Activated CD4-positive, alpha-beta T cell treated with anti-CD3 and anti-CD28 coated beads, Interleukin-2, amount 50 U/mL, for 4 hours (primary cell): ENCODE measurements at regions not wholly inside any gene's neighbourhood (a gene's known extent, or its start where the extent isn't known, plus 50 kb on each side); places are given as distances from the start of the nearest gene placed in this dataset.

Experiments used
- DNase-seq, 2 experiments: peaks; one replicate each; pipeline ENCODE4 v3.0.0-alpha.2; 2020

- DNase-seq, result no peak
These were observed 539.1 kb downstream of the LRFN5 start for GRCh38 chr14:42145766-42146165.

- no peak for DNase-seq
These were observed 536.4 kb downstream of the LRFN5 start for GRCh38 chr14:42143114-42143513.

DNA sequence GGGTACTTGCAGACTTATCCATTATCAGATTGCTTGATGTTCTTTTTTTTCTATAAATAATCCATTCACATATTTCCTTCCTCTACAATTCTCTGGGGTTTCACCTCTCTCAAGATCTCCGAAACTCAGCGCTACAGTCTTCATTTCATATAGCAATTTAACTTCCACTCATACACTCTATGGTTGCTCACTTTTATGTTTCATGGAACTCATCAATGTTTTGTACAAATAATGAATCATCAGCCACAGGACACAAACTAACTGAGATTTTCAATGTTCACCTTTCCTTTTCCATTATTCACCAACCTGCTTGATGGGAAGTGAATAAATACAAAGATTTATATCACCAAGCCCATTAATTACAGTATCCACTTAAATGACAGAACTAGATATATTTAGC is 534.7 kb downstream of the LRFN5 start:
- no peak for DNase-seq

DNA sequence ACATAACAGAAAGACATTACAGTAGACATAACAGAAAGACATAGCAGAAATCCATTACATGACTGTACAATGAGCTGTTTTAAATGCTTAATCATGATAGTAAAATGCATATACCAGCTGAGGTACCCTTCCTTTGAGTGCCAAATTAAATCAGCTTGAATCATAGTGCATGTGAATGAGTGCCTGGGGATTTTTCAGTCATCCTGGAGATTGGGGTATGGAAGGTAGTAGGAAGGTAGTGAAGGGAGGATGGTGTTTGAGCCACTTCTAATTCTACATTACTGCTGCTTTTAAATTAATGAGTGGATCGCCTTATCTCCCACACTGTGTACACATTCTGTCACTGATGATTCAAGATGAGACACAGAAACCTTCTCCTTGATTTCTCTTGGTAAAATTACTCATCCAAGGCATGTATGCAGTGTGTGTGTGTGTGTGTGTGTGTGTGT is 534.2 kb downstream of the LRFN5 start:
- DNase-seq, result no peak

GRCh38 chr14:42140001-42140400 is 533.3 kb downstream of the LRFN5 start:
- no peak for DNase-seq

- DNase-seq, result no peak
These were observed 531.7 kb downstream of the LRFN5 start for GRCh38 chr14:42138406-42138805.

DNA sequence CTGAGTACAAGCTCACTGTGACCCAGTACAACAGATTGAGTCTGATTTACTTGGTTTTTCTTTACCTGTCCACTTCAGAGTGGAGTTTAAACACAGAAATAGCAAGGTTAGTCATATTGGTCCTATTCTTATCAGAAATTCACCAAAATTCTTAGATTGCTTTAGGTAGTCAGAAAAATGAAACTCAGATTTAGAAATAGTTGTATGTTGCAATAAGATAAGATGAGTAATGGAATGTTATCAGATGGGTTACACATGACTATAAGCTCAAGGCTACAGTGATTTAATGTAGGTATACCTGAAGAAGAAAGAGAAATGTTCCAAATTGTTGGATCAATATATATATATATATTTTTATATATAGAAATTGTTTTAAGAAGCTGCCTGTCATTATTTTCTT is 524.1 kb downstream of the LRFN5 start:
- DNase-seq, result no peak

DNA sequence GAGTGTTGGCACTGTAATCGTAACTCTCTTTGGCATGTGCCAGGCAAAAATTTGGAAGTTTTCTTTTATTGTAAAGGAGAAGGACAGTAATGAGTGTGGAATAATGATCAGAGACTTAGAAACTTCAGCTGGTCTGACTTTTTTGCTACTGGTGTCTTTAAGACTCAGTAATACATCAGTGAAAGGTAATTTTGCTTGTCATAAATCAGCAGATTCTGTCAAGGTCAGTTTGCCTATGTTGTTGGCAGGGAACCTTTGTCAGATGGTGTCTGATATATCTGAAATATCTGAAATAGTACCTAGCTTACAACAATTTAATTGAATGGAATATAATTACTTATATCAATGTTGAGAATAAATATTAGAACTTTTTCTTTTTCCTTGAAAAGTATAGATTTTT is 516.9 kb downstream of the LRFN5 start:
- DNase-seq, result no peak

- no peak for DNase-seq
These were observed 506.8 kb downstream of the LRFN5 start for GRCh38 chr14:42113358-42114069.

- no peak for DNase-seq
These were observed 505.4 kb downstream of the LRFN5 start for GRCh38 chr14:42112108-42112507.

- DNase-seq, result no peak
These were observed 504.7 kb downstream of the LRFN5 start for GRCh38 chr14:42111355-42111754.

DNA sequence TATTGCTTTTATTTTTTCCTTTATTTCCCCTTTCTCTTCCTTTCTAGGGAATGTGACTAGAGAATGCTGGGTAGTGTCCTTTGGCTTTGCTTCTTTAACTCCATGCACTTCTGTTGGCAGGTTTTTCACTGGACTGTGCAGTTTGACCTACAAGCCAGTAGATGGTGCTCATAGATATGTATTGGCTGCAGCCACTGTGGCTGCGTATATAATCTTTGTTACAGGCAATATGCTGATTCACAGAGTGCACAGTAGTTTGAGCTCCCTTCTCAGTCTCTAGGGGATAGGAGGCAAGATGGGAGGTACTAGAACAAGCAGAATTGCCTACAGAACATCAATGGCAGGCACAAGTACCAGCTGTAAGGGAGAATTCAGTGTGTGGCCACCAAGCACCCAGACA is 503.5 kb downstream of the LRFN5 start:
- DNase-seq, result no peak

DNA sequence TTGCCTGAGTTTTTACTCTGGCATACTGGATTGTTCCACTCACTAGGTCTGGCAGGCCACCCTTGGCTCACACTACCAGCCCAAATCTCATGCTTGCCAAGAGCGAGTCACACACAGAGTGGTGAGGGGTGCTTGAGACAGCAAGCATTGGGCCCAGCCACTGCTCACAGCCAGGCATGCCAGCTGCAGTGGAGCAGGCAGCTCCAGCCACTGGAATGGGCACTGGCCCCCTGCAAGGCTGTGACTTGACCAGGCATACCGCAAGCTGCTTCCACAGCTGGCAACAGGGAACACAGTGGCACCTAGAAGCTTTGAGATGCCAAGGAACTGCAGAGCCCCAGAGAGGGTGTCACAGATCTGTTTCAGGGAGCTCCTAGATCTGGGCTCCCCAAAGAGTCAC is 488.5 kb downstream of the LRFN5 start:
- DNase-seq, result no peak

GRCh38 chr14:42090122-42090521 is 483.4 kb downstream of the LRFN5 start:
- DNase-seq, result no peak

DNA sequence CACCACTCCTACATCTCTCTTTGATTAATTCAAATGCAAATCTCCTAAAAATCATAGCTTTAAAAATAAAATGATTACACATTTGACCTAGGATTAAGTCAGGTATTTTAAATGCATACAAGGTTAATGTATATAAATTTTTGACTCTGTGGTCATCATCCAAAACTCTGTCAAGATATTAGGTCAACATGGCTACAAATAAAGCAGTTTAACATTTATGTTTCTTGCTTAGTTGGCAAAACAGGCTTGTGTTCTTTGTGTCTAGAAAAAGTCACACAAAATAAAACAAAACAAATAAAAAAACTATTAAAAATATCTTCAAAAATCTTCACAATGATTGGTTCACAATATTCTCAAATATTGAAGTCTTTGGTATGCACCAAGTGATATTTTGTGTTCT is 473.2 kb downstream of the LRFN5 start:
- no peak for DNase-seq

- DNase-seq, result no peak
These were observed 471.7 kb downstream of the LRFN5 start for GRCh38 chr14:42078345-42078744.

DNA sequence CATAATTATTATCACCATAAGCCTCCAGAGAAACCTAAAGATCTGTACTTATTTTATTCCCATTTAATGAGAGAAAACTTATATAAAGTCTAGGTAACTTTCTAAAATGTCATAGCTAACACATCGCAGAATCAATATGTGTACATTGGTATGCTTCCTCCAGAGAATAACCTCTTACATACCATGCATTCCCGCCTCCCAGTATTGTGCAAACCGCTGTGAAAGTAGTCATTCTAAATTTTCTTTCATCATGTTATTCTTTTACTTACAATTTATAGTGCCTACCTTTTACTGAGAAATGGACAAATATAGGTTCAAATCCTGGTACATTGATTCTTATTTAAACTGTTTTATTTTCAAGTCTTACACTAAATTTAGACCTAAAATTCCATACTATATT is 463.4 kb downstream of the LRFN5 start:
- no peak for DNase-seq

- no peak for DNase-seq
These were observed 450.4 kb downstream of the LRFN5 start for GRCh38 chr14:42057111-42057510.

DNA sequence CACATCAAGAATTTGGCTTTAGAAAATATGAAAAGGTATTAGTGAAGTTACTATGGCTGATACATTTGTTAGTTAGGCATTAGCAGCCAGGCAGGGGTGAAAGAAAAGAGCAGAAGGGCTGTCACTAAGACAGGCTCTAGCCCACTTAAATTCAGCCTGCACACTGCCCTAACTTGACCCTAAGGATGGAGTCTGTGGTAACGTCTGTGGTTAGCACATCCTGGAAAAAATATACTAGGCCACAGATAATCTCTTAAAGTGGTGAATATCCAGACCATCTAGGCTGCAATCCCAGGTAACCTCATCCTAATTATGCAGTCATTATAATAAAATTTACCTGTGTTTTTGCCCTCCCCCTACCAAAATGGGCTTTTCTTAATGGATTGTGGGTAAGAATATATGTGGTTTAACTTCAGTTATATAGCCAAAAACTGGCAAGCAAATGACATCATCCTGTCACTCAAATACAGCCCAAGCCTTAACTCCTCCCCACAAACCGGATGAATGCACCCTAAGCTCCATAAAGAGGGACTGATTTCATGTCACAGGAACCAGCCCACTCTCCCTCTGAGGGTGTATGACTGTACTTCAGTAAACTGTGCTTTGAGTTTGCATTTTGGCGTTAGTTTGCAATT is 440.9 kb downstream of the LRFN5 start:
- no peak for DNase-seq

GRCh38 chr14:42045383-42045782 is 438.7 kb downstream of the LRFN5 start:
- DNase-seq, result no peak

DNA sequence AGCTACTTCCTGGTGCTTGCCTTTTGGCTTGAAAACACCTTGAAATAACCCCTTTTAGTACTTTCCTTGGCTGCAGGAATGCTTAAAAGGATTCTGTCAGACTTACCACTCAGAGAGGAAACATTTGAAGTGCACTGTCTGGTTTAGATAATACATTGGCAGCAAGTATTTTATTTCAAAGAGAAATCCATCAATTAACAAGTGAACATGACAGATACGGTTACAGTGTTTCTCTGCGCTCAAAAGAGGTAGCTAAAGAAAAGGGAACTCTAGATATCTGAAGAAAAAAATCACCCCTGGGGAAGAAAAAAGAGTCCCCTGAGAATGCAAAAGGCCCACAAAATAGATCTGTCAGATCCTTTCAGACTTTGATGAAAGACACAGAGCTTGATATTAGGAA is 421.9 kb downstream of the LRFN5 start:
- DNase-seq, result no peak

GRCh38 chr14:42027271-42027670 is 420.6 kb downstream of the LRFN5 start:
- DNase-seq, result no peak

DNA sequence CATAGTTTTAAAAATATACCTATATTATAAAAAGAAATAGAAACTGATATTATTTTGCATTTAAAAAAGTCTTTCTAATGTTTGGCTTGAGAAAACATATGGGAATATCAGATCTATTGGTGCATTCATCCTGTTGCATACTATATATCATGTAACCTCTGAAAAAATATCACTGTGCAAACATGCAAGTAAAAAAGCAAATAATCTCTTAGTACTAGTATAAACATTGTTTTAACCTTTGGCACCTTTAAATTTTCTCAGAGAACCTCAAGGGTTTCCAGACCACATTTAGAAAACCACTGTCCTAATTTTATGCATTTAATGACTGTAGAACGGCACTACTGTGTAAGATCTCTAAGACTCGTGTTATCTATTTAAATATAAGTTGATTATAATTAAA is 416.8 kb downstream of the LRFN5 start:
- DNase-seq, result no peak

DNA sequence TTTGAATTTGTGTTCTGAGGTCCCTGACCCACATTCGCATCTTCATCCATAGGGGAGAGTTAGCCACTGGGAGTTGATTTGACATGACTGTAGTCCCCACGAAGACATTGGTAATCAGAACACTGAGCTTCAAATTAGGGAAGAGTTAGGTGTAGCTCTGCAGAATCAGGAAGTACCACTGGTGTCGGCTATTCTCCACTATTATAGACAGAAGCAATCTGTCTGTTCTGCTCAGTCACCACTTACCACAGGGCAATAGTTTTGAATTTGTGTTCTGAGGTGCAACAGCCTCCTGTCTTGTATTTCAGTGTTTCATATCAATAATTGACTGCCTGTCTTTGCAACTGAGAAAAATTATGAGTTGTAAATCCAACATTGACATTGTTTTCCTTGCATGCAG is 407.6 kb downstream of the LRFN5 start:
- no peak for DNase-seq

DNA sequence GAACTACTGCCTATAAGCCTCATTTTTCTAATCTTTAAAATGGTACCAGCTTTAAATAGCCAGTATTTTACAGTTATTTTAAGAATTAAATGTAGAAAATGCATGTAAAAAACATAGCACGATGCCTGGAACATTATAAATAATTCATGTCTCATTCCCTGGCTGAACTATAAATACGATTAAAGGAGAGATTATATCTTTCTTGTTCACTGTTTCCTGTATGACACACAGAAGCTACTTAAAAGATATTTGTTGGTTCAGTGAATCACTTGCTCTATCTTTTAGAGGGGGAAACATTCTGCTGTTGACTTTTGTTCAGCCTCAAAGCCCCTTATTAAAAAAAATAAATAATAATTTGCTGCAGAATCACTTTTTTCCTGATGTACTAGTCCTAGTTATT is 406.9 kb downstream of the LRFN5 start:
- DNase-seq, result no peak
